Lower lobe of right lung (tissue), 2 donors: ENCODE measurements at regions not wholly inside any gene's neighbourhood (a gene's known extent, or its start where the extent isn't known, plus 50 kb on each side); places are given as distances from the start of the nearest gene placed in this dataset.
A peak's percentile ranks its signal among the peaks of the same experiment; 100 is the strongest.

Experiments used
- ATAC-seq, 2 donors: fragments of 200-7000 bp; cut with Tn5 transposase; one replicate each; pipeline ENCODE4 v1.9.1; 2020 to 2022; ENCODE audit warnings: mild to moderate bottlenecking in 2 of 2, moderate library complexity in 2 of 2
- DNase-seq: peaks from one replicate; pipeline ENCODE4 v3.0.0-alpha.2; 2020
- H3K27ac ChIP-seq: fragments of 200-600 bp; one replicate; pipeline ENCODE4 v1.8.0; 2022
- H3K27me3 ChIP-seq: fragments of 200-600 bp; one replicate; pipeline ENCODE4 v1.8.0; 2022; ENCODE audit warnings: low read depth
- H3K36me3 ChIP-seq: fragments of 200-600 bp; one replicate; pipeline ENCODE4 v1.8.0; 2022; ENCODE audit warnings: mild to moderate bottlenecking
- H3K4me1 ChIP-seq: fragments of 200-600 bp; one replicate; pipeline ENCODE4 v1.8.0; 2022
- H3K4me3 ChIP-seq: fragments of 200-600 bp; one replicate; pipeline ENCODE4 v1.8.0; 2022; ENCODE audit warnings: mild to moderate bottlenecking
- H3K9me3 ChIP-seq: fragments of 200-600 bp; one replicate; pipeline ENCODE4 v1.8.0; 2022
- CTCF ChIP-seq: fragments of 200-600 bp; IDR thresholded peaks from one replicate; pipeline ENCODE4 v1.8.0; 2022; ENCODE audit warnings: antibody characterized with exemption, mild to moderate bottlenecking
- intact Hi-C: fragments of 100-400 bp; cut with DNase I; formaldehyde crosslinking; loops from one replicate; pipeline ENCODE4 v1.11.0; 2022
- donor health status: DM: no; HTN: yes; CAD: no; lungs with severe emphysema.

- intact Hi-C loops, result no loop called here
- Histone ChIP-seq H3K9me3 (no peaks in the 10 kb centered on the region), H3K27me3 (no peaks in the 10 kb centered on the region), H3K4me3 (no peak overlapping the region), H3K27ac (no peak overlapping the region), H3K36me3 (no peaks in the 10 kb centered on the region), H3K4me1 (no peaks in the 10 kb centered on the region)
- no peak for TF ChIP-seq CTCF
- no peak for DNase-seq
- peak in 1 of 2 donors; percentile 57 for ATAC-seq
Measured at GRCh38 chr14:98890556-98891340, 381.2 kb downstream of the BCL11B start.

GRCh38 chr14:98893675-98894074 is 378.3 kb downstream of the BCL11B start:
- H3K36me3 ChIP-seq, result no peaks in the 10 kb centered on the region
- no peak overlapping the region for H3K27ac ChIP-seq
- TF ChIP-seq CTCF, result no peak
- no peaks in the 10 kb centered on the region for H3K9me3 ChIP-seq
- H3K4me3 ChIP-seq, result no peak overlapping the region
- H3K27me3 ChIP-seq, result no peaks in the 10 kb centered on the region
- H3K4me1 ChIP-seq, result no peaks in the 10 kb centered on the region
- intact Hi-C loops, result no loop called here
- DNase-seq (no peak), ATAC-seq (no peak)

- DNase-seq, result no peak
- Histone ChIP-seq H3K36me3 (no peaks in the 10 kb centered on the region), H3K27ac (no peak overlapping the region), H3K27me3 (no peaks in the 10 kb centered on the region), H3K9me3 (no peaks in the 10 kb centered on the region), H3K4me3 (no peak overlapping the region), H3K4me1 (no peaks in the 10 kb centered on the region)
- intact Hi-C loops, result no loop called here
- no peak for ATAC-seq
- no peak for TF ChIP-seq CTCF
Measured at GRCh38 chr14:98894600-98894999, 377.4 kb downstream of the BCL11B start.

- Histone ChIP-seq H3K9me3 (no peaks in the 10 kb centered on the region), H3K4me3 (no peak overlapping the region), H3K4me1 (no peaks in the 10 kb centered on the region), H3K27ac (no peak overlapping the region), H3K27me3 (no peaks in the 10 kb centered on the region), H3K36me3 (no peaks in the 10 kb centered on the region)
- intact Hi-C loops, result no loop called here
- TF ChIP-seq CTCF, result no peak
- DNase-seq, result no peak
- ATAC-seq, result no peak
Measured at GRCh38 chr14:98896449-98896848, 375.5 kb downstream of the BCL11B start.

- no peak for TF ChIP-seq CTCF
- no peaks in the 10 kb centered on the region for H3K4me1 ChIP-seq
- no peak overlapping the region for H3K4me3 ChIP-seq
- no peaks in the 10 kb centered on the region for H3K9me3 ChIP-seq
- H3K27me3 ChIP-seq, result no peaks in the 10 kb centered on the region
- ATAC-seq (no peak), DNase-seq (no peak)
- no peak overlapping the region for H3K27ac ChIP-seq
- intact Hi-C loops, result no loop called here
- no peaks in the 10 kb centered on the region for H3K36me3 ChIP-seq
Measured at GRCh38 chr14:98897605-98898309, 374.2 kb downstream of the BCL11B start.
